Chondrocyte (in vitro differentiated cells): ENCODE measurements at regions not wholly inside any gene's neighbourhood (a gene's known extent, or its start where the extent isn't known, plus 50 kb on each side); places are given as distances from the start of the nearest gene placed in this dataset.

Experiments used
- DNase-seq: peaks from one replicate; pipeline ENCODE4 v3.0.0; 2021; ENCODE audit warnings: mixed read lengths, low spot score
- H3K27ac Mint-ChIP-seq: one replicate; pipeline ENCODE4 v1.8.0; 2021; ENCODE audit warnings: mild to moderate bottlenecking, moderate library complexity, mixed read lengths; ENCODE audit not compliant: unreplicated experiment
- H3K27me3 Mint-ChIP-seq: 2 replicates; pipeline ENCODE4 v1.8.0; 2021; ENCODE audit warnings: low read depth, mixed read lengths
- H3K36me3 Mint-ChIP-seq: 2 replicates; pipeline ENCODE4 v1.8.0; 2021; ENCODE audit warnings: low read depth, mixed read lengths
- H3K4me1 Mint-ChIP-seq: 2 replicates; pipeline ENCODE4 v1.8.0; 2021; ENCODE audit warnings: low read depth, mild to moderate bottlenecking, mixed read lengths
- H3K4me3 Mint-ChIP-seq: one replicate; pipeline ENCODE4 v1.8.0; 2021; ENCODE audit warnings: mild to moderate bottlenecking, moderate library complexity, mixed read lengths; ENCODE audit not compliant: unreplicated experiment
- H3K9me3 Mint-ChIP-seq: 2 replicates; pipeline ENCODE4 v1.8.0; 2021; ENCODE audit warnings: low read depth, mixed read lengths
- CTCF ChIP-seq: fragments of 200-600 bp; sonication (generic); IDR thresholded peaks from 2 replicates; pipeline ENCODE4 v1.5.0; 2021; ENCODE audit warnings: antibody characterized with exemption, mild to moderate bottlenecking, moderate library complexity

- TF ChIP-seq CTCF = no peak
- H3K9me3 Mint-ChIP-seq = no peaks in the 10 kb centered on the region
- no peak for DNase-seq
- H3K4me3 Mint-ChIP-seq = no peak overlapping the region
- H3K27ac Mint-ChIP-seq = no peak overlapping the region
- H3K36me3 Mint-ChIP-seq = no peaks in the 10 kb centered on the region
- H3K4me1 Mint-ChIP-seq = peaks cover 15% of the 10 kb centered on the region
- no peaks in the 10 kb centered on the region for H3K27me3 Mint-ChIP-seq
These were observed 410.8 kb upstream of the DDI1 start for GRCh38 chr11:103625624-103625965.

- no peak for DNase-seq
- Mint-ChIP-seq H3K4me1 (peaks cover 17% of the 10 kb centered on the region), H3K36me3 (no peaks in the 10 kb centered on the region), H3K9me3 (no peaks in the 10 kb centered on the region), H3K27ac (no peak overlapping the region), H3K4me3 (no peak overlapping the region), H3K27me3 (no peaks in the 10 kb centered on the region)
- no peak for TF ChIP-seq CTCF
These were observed 408.3 kb upstream of the DDI1 start for GRCh38 chr11:103628121-103628520.

GRCh38 chr11:103631841-103632240 lies 404.6 kb upstream of the DDI1 start:
- Mint-ChIP-seq H3K4me3 (no peak overlapping the region), H3K9me3 (no peaks in the 10 kb centered on the region), H3K36me3 (no peaks in the 10 kb centered on the region), H3K27ac (no peak overlapping the region), H3K27me3 (no peaks in the 10 kb centered on the region), H3K4me1 (peaks cover 15% of the 10 kb centered on the region)
- no peak for TF ChIP-seq CTCF
- no peak for DNase-seq

- no peak overlapping the region for H3K27ac Mint-ChIP-seq
- H3K27me3 Mint-ChIP-seq = no peaks in the 10 kb centered on the region
- no peak for DNase-seq
- TF ChIP-seq CTCF = no peak
- H3K9me3 Mint-ChIP-seq = no peaks in the 10 kb centered on the region
- H3K4me1 Mint-ChIP-seq = peaks cover 17% of the 10 kb centered on the region
- H3K36me3 Mint-ChIP-seq = no peaks in the 10 kb centered on the region
- H3K4me3 Mint-ChIP-seq = no peak overlapping the region
These were observed 403.2 kb upstream of the DDI1 start for GRCh38 chr11:103633068-103633788.

- H3K36me3 Mint-ChIP-seq = no peaks in the 10 kb centered on the region
- H3K27ac Mint-ChIP-seq = no peak overlapping the region
- H3K4me1 Mint-ChIP-seq = peaks cover 19% of the 10 kb centered on the region
- TF ChIP-seq CTCF = no peak
- DNase-seq = no peak
- no peaks in the 10 kb centered on the region for H3K9me3 Mint-ChIP-seq
- H3K4me3 Mint-ChIP-seq = no peak overlapping the region
- H3K27me3 Mint-ChIP-seq = no peaks in the 10 kb centered on the region
These were observed 402.4 kb upstream of the DDI1 start for GRCh38 chr11:103633819-103634590.
